NCI-H460 (cell line): ENCODE measurements at regions not wholly inside any gene's neighbourhood (a gene's known extent, or its start where the extent isn't known, plus 50 kb on each side); places are given as distances from the start of the nearest gene placed in this dataset.

Experiments used
- DNase-seq: peaks from one replicate; pipeline ENCODE4 v3.0.0-alpha.2; 2016; ENCODE audit warnings: low read depth; ENCODE audit errors: extremely low read depth

GRCh38 chr1:55957276-55957675 lies 622.1 kb downstream of the PLPP3 start:
- DNase-seq, result no peak

- no peak for DNase-seq
Observed at GRCh38 chr1:55955016-55955621, 624.2 kb downstream of the PLPP3 start.

DNA sequence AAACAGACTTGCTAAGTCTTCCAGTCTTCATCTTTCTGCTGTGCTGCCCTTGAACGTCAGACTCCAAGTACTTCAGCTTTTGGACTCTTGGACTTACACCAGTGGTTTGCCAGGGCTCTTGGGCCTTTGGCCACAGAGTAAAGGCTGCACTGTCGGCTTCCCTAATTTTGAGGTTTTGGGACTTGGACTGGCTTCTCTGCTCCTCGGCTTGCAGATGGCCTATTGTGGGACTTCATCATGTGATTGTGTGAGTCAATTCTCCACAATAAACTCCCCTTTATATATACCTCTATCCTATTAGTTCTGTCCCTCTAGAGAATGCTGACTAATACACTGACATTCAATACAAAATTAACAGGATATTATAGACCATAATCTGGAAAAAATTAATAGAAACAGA lies 628.1 kb downstream of the PLPP3 start:
- DNase-seq, result no peak

DNA sequence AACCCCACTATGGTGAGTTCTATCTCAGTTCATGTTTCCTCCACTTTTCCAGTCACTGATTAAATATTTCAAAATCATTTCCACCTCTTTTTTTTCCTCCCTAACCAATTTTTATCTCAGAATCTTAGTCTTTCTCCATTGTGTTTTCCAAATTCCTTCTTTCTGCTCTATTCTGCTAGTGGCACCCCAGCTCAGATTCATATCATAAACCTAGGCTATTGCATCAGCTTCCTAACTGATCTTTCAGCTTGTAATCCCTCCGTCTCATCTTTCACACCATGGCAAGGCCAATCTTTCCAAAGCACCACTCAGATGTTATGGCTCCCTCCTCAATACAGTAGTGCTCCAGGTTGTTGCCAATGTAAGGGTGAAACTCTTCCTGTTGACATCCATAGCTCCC lies 631.9 kb downstream of the PLPP3 start:
- no peak for DNase-seq

DNA sequence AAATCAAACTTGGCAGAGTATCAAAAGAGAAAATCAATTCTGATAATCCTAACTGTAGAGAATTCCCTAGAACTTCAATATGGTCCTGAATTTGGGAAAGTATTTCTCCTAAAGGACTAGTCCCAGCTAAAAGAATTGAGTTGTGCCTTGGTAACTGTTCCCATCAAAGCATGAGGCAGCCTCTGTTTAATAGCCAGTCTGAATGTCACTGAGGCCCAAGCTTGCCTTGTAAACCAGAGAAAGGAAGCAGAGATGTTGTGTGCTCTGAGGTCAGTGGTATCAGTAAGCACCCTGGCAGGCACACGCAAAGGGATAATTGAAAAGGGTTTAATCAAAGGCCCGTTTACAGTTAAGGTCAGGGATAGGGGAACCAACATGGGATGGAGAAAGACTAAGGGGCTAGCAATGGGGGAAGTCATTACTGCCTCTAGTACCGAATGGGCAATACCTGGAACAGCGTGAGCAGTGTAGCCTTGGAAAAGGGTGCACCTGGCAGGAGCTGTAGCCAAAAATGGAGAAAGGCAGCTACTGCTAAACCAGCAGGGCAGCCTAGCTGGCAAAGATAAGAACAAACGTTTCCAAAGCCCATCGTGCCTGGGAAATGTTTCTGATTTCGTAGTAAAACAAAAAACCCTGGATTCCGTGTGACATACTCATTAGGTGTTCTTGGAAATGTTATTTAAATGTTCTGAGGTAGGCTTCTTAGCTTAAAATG lies 635.5 kb downstream of the PLPP3 start:
- DNase-seq, result no peak

DNA sequence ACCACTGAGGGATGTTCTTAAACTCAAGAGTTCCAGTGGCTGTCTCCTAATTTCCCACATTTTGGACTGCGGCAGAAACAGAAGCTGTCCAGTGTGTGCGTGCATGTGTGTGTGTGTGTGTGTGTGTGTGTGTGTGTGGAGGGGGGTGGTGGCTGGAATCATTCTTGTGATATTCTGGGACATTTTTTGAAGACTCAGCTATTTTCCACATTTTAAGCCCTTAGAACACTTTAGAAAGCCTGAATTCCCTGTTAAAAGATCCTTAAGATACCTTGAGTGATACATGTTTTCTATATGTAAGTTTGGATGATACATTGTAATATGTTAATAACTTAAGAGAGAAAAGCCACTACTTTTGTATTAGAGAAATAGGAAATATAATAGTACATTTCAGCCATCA lies 636.4 kb downstream of the PLPP3 start:
- no peak for DNase-seq

DNA sequence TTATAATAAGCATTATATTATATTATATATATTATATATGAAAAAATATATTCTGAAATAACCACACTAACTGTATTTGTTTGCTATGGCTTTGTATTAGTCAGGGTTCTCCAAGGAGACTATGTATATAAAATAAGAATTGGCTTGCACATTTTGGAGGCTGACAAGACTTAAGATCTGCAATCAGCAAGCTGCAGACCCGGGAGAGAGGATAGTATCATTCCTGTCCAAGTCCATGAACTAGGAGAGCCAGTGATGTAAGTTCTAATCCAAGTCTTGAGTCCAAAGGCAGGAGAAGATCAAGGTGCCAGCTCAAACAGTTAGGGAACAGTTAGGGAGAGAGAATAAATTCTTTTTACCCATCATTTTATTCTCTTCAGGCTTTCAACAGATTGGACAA lies 639.5 kb downstream of the PLPP3 start:
- DNase-seq, result no peak

DNA sequence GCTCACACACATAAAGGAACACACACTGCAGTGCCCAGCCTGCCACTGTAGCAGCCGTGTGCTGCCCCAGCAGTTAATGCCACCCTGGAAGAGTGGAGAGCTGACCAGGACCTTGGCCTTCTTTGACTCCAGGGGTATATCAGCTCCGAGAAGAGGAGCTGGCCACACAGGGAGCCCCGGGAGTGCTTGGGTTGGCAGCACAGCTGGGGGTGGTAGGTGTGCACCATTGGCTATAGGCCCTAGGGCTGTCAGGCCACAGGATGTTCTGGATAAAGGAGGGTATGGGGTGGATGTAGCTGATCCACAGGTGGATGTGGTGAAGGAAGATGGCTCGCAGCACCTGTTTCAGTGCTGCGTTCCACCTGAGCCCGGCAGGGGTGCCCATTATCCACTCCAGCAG lies 640.5 kb downstream of the PLPP3 start:
- no peak for DNase-seq

DNA sequence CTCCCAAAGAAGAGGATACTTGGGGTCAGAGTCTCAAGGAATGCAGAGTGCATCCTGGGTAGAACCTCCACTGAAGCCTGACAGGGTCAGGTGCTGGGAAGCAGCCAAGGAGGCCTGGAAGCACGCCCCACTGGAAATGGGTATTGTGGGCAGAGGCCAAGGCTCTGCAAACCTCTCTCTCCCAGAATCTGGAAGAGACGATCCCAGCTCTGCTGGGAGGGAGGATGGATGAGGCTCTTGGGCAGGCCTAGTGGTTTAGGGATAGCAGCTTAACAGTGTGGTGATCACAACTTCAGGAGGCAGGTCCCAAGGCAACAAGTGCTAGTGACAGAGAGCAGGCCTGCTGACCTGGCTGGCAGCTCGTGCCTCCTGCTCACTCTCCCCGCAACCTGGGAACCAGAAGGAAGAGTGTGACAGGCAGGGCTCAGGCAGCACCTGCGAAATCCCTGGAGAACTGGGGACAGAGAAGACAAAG lies 641.0 kb downstream of the PLPP3 start:
- DNase-seq, result no peak

- DNase-seq, result no peak
Observed at GRCh38 chr1:55937840-55938375, 641.5 kb downstream of the PLPP3 start.

- no peak for DNase-seq
Observed at GRCh38 chr1:55935236-55935635, 644.1 kb downstream of the PLPP3 start.

- no peak for DNase-seq
Observed at GRCh38 chr1:55932402-55932801, 647.0 kb downstream of the PLPP3 start.

- DNase-seq, result no peak
Observed at GRCh38 chr1:55931081-55931940, 648.1 kb downstream of the PLPP3 start.

DNA sequence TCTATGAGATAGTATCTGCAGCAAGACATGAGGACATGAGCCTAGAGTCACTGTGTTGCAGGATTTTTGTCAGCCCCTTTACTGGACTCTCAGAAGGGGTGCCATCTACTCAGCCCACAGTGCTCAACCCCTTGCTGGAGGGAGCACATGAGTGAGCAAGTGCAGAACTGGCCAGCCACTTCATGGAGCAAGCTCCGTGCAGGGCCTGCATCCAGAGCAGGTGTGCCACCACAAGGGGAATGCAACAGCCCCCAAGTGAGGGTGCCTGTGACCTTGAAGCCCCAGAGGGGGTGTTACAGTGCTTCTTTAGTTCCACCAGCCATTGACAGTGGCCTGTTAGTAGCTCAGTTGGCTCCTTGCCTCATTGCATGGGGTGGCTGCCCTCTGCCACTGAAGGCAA lies 649.7 kb downstream of the PLPP3 start:
- no peak for DNase-seq

GRCh38 chr1:55928576-55928975 lies 650.8 kb downstream of the PLPP3 start:
- no peak for DNase-seq

DNA sequence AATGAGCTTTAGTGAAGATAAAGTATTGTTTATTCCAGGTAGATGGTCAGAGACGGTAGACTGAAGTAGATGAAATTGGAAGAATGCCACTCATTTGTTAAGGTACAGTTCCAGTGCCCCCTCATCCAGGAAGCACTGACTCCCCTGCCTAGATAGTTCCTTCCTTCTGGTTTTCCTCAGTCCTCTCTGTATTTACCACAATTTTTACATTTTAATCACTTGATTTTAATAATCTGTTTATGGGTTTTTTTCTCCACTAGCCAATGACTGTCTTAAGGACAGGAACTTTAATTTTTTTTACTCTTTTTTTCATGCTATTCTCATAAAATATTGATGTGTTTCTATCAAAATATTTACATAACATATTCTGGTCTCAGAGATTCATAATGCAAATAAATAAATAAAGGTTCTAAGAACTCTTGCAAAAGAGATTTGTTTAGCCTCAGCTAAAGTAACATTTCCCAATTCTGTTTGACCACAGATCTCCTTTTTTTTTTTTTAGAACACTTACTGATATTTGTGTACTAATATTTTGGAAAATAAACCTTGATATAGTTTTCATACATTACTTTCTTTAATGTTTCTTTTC lies 651.6 kb downstream of the PLPP3 start:
- DNase-seq, result no peak

DNA sequence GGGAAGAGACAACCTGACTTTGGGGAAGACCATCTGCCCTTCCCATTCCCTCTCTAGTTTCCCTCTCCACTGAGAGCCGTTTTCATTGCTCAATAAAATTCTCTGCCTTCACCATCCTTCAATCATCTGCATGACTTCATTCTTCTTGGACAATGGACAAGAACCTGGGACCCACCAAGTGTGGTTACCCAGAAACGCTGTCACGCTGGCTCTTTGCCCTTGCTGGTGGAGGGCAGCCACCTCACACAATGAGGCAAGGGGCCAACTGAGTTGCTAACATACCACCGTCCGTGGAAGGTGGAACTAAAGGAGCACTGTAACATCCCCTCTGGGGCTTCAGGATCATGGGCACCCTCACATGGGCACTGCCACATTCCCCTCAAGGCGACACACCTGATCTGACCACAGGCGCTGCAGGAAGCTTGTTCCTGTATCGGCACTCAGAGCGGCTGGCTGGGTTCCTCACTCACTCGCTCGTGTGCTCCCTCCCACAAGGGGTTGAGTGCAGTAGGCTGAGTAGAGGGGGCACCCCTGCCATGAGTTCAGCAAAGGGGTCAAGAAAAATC lies 652.4 kb downstream of the PLPP3 start:
- no peak for DNase-seq

- DNase-seq, result no peak
Observed at GRCh38 chr1:55916907-55917306, 662.5 kb downstream of the PLPP3 start.

GRCh38 chr1:55916481-55916880 lies 662.9 kb downstream of the PLPP3 start:
- DNase-seq, result no peak

- DNase-seq, result no peak
Observed at GRCh38 chr1:55913565-55913964, 665.8 kb downstream of the PLPP3 start.

- DNase-seq, result no peak
Observed at GRCh38 chr1:55912438-55912837, 666.9 kb downstream of the PLPP3 start.
